Erythroblast (primary cell): ENCODE measurements at regions not wholly inside any gene's neighbourhood (a gene's known extent, or its start where the extent isn't known, plus 50 kb on each side); places are given as distances from the start of the nearest gene placed in this dataset.

Source experiments
- GATA1 ChIP-seq: IDR thresholded peaks from 2 replicates; pipeline ENCODE4 v1.6.1; 2011; ENCODE audit warnings: low read depth, mild to moderate bottlenecking, control low read depth, low read length, moderate library complexity
- POLR2A ChIP-seq: IDR thresholded peaks from 2 replicates; pipeline ENCODE4 v1.6.1; 2011; ENCODE audit warnings: mild to moderate bottlenecking, low read length

GRCh38 chr2:16725549-16725948 is 59.9 kb upstream of the CYRIA start:
- TF ChIP-seq POLR2A: no peak
- TF ChIP-seq GATA1: no peak
